Activated CD4-positive, alpha-beta memory T cell treated with anti-CD3 and anti-CD28 coated beads for 36 hours (primary cell): ENCODE measurements at regions not wholly inside any gene's neighbourhood (a gene's known extent, or its start where the extent isn't known, plus 50 kb on each side); places are given as distances from the start of the nearest gene placed in this dataset.

Experiments used
- CTCF ChIA-PET: fragments of 350-600 bp; sonication (Branson Sonifier 250); formaldehyde crosslinking; loops from one replicate; lab custom pipeline; 2021; ENCODE audit warnings: antibody characterized with exemption, inconsistent platforms; lab: Charles Lee
- POLR2A ChIA-PET: fragments of 350-600 bp; sonication (Branson Sonifier 250); formaldehyde crosslinking; loops from one replicate; lab custom pipeline; 2021; ENCODE audit warnings: antibody characterized with exemption; lab: Charles Lee
- DNase-seq: peaks from one replicate; pipeline ENCODE4 v3.0.0-alpha.2; 2020
- H3K27ac Mint-ChIP-seq: one replicate; pipeline ENCODE4 v1.8.0; 2021; ENCODE audit warnings: mixed read lengths
- H3K27me3 Mint-ChIP-seq: one replicate; pipeline ENCODE4 v1.8.0; 2021; ENCODE audit warnings: mixed read lengths
- H3K36me3 Mint-ChIP-seq: one replicate; pipeline ENCODE4 v1.8.0; 2021; ENCODE audit warnings: mixed read lengths
- H3K4me1 Mint-ChIP-seq: one replicate; pipeline ENCODE4 v1.8.0; 2021; ENCODE audit warnings: low read depth, mixed read lengths
- H3K4me3 Mint-ChIP-seq: one replicate; pipeline ENCODE4 v1.8.0; 2021; ENCODE audit warnings: mild to moderate bottlenecking, mixed read lengths
- H3K9me3 Mint-ChIP-seq: one replicate; pipeline ENCODE4 v1.8.0; 2021; ENCODE audit warnings: mixed read lengths
- intact Hi-C: fragments of 100-400 bp; cut with micrococcal nuclease; formaldehyde crosslinking; loops from one replicate; pipeline ENCODE4 v1.15.1; 2023

GRCh38 chr10:8379906-8380832 is 325.7 kb downstream of the GATA3 start:
- DNase-seq, result no peak
- no peaks in the 10 kb centered on the region for H3K9me3 Mint-ChIP-seq
- H3K4me1 Mint-ChIP-seq, result peaks cover 2% of the 10 kb centered on the region
- no peaks in the 10 kb centered on the region for H3K36me3 Mint-ChIP-seq
- intact Hi-C loops, result no loop called here
- CTCF ChIA-PET, result no interaction called here
- no peaks in the 10 kb centered on the region for H3K27me3 Mint-ChIP-seq
- H3K4me3 Mint-ChIP-seq, result no peak overlapping the region
- H3K27ac Mint-ChIP-seq, result no peak overlapping the region
- POLR2A ChIA-PET, result interaction anchor here (1.4 kb wide), 1 partner anchor 48 kb away, joined by 4 read pairs; no protein-coding TSS in a partner anchor

DNA sequence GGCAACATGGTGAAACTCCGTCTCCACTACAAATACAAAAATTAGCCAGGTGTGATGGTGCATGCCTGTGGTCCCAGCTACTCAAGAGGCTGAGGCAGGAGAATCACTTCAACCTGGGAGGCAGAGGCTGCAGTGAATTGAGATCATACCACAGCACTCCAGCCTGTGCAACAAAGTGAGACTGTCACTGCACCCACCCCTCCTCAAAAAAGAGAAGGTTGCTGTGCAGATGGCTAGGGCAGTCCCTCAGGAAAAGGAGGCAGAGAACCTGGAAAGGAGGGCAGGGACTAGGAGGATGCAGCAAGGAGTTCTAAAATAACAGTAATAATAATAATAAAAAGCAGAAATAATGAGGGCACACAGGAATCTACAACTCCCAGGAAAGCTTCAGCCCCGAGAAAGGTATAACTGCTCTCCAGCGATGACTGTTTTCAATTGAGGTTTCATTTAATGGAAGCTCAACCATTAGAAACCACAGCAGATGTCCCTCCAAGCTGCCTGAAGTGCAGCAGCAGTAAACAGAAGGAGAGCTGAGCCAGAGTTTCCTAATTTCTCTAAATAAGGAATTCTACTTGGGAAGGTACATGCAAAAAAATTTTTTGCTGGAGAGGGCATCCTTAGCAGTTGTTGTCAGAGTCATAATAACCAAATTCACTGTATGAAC is 326.5 kb downstream of the GATA3 start:
- ChIA-PET POLR2A (interaction anchor here (1.4 kb wide), 1 partner anchor 49 kb away, joined by 4 read pairs; no protein-coding TSS in a partner anchor), CTCF (no interaction called here)
- Mint-ChIP-seq H3K36me3 (no peaks in the 10 kb centered on the region), H3K4me3 (no peak overlapping the region), H3K9me3 (no peaks in the 10 kb centered on the region), H3K4me1 (no peaks in the 10 kb centered on the region), H3K27ac (no peak overlapping the region), H3K27me3 (no peaks in the 10 kb centered on the region)
- DNase-seq, result no peak
- intact Hi-C loops, result no loop called here

DNA sequence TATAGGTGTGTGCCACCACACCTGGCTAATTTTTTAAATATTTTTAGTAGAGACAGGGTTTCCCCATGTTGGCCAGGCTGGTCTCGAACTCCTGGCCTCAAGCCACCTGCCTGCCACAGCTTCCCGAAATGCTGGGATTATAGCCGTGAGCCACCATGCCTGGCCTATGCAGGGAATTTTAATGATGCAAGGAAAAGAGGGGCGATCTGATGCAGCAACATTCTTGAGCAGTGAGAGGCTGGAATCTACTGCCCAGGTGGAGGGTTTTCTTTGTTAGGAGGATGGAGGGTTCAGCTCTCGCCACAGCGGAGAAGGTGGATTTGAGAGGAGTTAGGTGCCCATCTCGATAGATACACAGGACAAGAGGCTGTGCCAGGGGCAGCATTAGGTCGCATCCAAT is 332.3 kb downstream of the GATA3 start:
- ChIA-PET POLR2A (no interaction called here), CTCF (no interaction called here)
- Mint-ChIP-seq H3K36me3 (no peaks in the 10 kb centered on the region), H3K9me3 (no peaks in the 10 kb centered on the region), H3K27me3 (no peaks in the 10 kb centered on the region), H3K4me3 (no peak overlapping the region), H3K4me1 (no peaks in the 10 kb centered on the region), H3K27ac (no peak overlapping the region)
- DNase-seq, result no peak
- intact Hi-C loops, result no loop called here

DNA sequence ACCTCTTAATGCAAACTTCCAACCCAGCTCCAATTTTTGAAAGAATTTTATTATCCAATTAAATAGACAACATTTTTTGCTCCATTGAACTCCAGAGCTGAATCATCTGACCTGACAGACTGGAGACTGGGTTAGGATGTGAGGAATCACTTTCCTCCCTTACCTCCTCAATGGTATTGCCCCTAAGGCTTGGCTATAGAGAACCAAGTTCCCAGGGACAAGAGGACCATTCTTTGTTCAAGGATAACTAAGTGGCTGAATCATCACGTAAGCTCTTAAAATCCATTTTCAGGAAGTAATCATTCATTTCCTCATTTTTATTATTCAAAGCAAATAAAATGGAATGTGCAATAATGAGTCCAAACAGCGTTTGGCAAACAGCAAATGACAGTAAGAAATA is 335.1 kb downstream of the GATA3 start:
- Mint-ChIP-seq H3K9me3 (no peaks in the 10 kb centered on the region), H3K4me1 (peaks cover 2% of the 10 kb centered on the region), H3K27ac (no peak overlapping the region), H3K4me3 (no peak overlapping the region), H3K27me3 (no peaks in the 10 kb centered on the region), H3K36me3 (no peaks in the 10 kb centered on the region)
- POLR2A ChIA-PET, result no interaction called here
- CTCF ChIA-PET, result no interaction called here
- intact Hi-C loops, result no loop called here
- no peak for DNase-seq

DNA sequence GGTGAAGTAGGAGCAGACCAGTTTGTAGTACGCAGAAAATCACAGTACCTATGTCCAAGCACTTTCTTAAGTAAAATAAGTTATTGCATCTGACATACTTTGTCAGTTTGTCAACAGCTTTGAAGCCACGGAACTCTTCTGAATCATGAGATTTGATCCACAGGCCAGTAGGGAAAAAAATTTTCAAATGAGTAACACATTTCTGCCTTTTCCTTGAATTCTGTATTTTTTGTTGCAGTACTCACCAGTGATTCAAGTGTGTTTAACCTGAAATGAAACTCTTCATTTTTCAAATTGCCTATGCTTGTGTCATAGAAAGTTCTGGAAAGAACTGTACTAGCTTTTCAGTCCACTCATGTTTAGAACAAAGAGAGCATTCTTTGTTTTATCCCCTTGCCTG is 337.7 kb downstream of the GATA3 start:
- DNase-seq, result no peak
- peaks cover 11% of the 10 kb centered on the region for H3K4me1 Mint-ChIP-seq
- intact Hi-C loops, result no loop called here
- H3K36me3 Mint-ChIP-seq, result no peaks in the 10 kb centered on the region
- CTCF ChIA-PET, result no interaction called here
- POLR2A ChIA-PET, result no interaction called here
- no peaks in the 10 kb centered on the region for H3K27me3 Mint-ChIP-seq
- no peak overlapping the region for H3K4me3 Mint-ChIP-seq
- H3K27ac Mint-ChIP-seq, result no peak overlapping the region
- no peaks in the 10 kb centered on the region for H3K9me3 Mint-ChIP-seq

DNA sequence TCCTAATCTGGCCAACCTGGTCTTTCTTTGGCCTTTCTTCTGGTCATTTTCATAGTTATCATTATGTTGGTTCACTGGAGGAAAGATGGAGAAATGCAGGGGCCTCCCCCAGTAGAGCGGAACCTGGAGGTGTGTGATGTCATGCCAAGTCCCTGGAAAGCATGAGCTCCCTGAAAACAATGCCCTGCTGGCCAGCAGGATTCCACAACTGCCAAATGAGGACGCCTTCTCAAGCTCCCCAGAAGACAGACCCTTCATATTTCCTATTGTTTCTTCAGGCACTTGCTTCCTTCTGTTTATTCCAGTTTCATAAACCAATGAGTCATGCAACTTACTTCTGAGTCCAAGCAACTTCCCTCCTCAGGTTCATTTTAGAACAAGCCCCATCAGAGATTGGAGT is 339.0 kb downstream of the GATA3 start:
- intact Hi-C loops, result no loop called here
- POLR2A ChIA-PET, result interaction anchor here (0.7 kb wide), 1 partner anchor 10 kb away, joined by 3 read pairs; no protein-coding TSS in a partner anchor
- H3K27ac Mint-ChIP-seq, result no peak overlapping the region
- no peaks in the 10 kb centered on the region for H3K36me3 Mint-ChIP-seq
- DNase-seq, result no peak
- CTCF ChIA-PET, result no interaction called here
- no peaks in the 10 kb centered on the region for H3K27me3 Mint-ChIP-seq
- peaks cover 15% of the 10 kb centered on the region for H3K4me1 Mint-ChIP-seq
- H3K9me3 Mint-ChIP-seq, result no peaks in the 10 kb centered on the region
- no peak overlapping the region for H3K4me3 Mint-ChIP-seq

DNA sequence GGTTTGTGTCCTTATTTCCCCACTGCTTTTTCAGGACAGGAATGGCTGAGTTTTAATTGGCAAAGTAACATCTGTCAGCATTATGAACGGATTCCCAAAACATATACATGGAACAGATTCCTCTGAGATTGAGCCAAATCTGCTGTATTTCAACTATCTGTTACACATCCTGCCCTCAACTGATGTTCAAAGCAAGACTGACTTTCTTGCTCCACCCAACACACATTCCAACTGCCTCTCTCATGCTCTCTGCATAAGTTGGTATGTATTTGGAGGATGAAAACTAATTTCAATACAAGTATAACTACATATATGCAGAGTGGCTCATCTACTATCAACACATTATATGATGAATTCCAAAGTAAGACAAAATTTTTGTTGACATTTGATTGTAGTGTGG is 342.2 kb downstream of the GATA3 start:
- intact Hi-C loops, result no loop called here
- H3K4me1 Mint-ChIP-seq, result peaks cover 43% of the 10 kb centered on the region
- H3K27ac Mint-ChIP-seq, result no peak overlapping the region
- no peaks in the 10 kb centered on the region for H3K36me3 Mint-ChIP-seq
- H3K9me3 Mint-ChIP-seq, result no peaks in the 10 kb centered on the region
- ChIA-PET CTCF (no interaction called here), POLR2A (no interaction called here)
- DNase-seq, result no peak
- no peak overlapping the region for H3K4me3 Mint-ChIP-seq
- no peaks in the 10 kb centered on the region for H3K27me3 Mint-ChIP-seq

DNA sequence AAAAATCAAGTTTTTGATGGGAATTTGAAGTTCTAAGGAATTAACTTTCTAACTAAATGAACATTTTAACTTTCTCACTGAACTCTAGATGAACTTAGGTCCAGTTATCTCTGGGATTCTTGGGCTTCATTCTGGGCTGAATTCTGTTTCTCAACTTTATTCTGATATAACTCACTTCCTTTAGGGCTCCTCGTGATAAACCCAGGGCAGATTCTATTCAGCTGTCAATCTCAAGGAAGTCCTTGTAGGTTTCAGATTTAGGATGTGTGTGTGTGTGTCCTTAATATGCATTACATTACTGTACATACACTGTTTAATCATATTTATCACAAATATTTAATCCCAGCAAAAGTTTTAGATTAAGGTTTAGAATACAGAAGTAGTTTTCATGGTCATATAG is 344.3 kb downstream of the GATA3 start:
- Mint-ChIP-seq H3K9me3 (no peaks in the 10 kb centered on the region), H3K27me3 (no peaks in the 10 kb centered on the region), H3K27ac (no peak overlapping the region), H3K4me3 (no peak overlapping the region), H3K36me3 (no peaks in the 10 kb centered on the region), H3K4me1 (peaks cover 62% of the 10 kb centered on the region)
- ChIA-PET CTCF (interaction anchor here (0.6 kb wide), 1 partner anchor 145 kb away, joined by 3 read pairs; no protein-coding TSS in a partner anchor), POLR2A (no interaction called here)
- intact Hi-C loops, result no loop called here
- DNase-seq, result no peak

DNA sequence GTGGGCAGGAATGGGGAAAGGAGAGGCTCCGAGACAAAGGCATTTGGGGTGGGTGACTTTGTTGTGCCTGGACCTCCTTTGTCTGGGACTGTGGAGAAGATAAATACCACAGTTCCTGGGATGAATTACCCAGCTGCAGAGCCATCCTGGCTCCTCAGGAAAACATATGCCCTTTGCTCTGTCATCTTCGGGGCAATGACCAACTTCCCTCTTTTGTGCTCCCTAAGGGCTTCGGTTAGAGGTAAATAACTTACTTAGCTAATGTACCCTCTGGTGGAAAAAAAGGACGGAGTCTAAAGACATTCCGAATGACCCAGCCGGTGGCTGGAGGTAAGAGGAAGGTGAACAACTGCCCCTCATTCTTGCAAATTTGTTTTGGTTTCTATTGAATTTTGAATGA is 345.7 kb downstream of the GATA3 start:
- no peak overlapping the region for H3K4me3 Mint-ChIP-seq
- H3K27me3 Mint-ChIP-seq, result no peaks in the 10 kb centered on the region
- CTCF ChIA-PET, result interaction anchor here (1.0 kb wide), 1 partner anchor 75 kb away, joined by 3 read pairs; no protein-coding TSS in a partner anchor
- H3K27ac Mint-ChIP-seq, result peak overlapping the region; percentile 14
- H3K9me3 Mint-ChIP-seq, result no peaks in the 10 kb centered on the region
- intact Hi-C loops, result loop anchor here (5.0 to 10.0 kb wide), 2 partner anchors 177 to 595 kb away; no protein-coding TSS in a partner anchor
- DNase-seq, result no peak
- POLR2A ChIA-PET, result interaction anchor here (1.1 kb wide), 1 partner anchor 16 kb away, joined by 3 read pairs; no protein-coding TSS in a partner anchor
- no peaks in the 10 kb centered on the region for H3K36me3 Mint-ChIP-seq
- H3K4me1 Mint-ChIP-seq, result peaks cover 73% of the 10 kb centered on the region

DNA sequence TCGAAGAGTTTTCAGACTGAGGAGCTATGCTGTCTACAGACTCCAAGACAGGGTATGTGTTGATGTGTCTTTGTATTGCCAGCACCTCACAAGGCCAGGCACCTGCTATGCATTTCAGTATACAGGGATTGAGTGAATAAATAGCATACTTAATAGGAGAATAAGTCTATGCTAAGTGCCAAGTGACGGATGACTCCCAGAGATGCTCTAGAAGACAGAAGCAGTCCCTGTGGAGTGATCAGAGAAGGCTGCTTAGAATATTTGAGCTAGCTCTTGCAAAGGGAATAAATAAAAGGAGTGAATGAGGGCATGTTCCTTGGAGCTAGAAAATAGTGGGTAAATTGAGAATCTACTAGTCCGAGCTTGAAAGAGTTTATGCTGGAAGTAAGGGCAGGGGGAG is 346.4 kb downstream of the GATA3 start:
- Mint-ChIP-seq H3K27me3 (no peaks in the 10 kb centered on the region), H3K36me3 (no peaks in the 10 kb centered on the region), H3K4me1 (peaks cover 79% of the 10 kb centered on the region), H3K4me3 (no peak overlapping the region), H3K27ac (no peak overlapping the region), H3K9me3 (no peaks in the 10 kb centered on the region)
- DNase-seq, result no peak
- POLR2A ChIA-PET, result interaction anchor here (0.6 to 1.1 kb wide), 2 partner anchors 16 to 75 kb away, joined by 3 read pairs; no protein-coding TSS in a partner anchor
- CTCF ChIA-PET, result interaction anchor here (1.0 kb wide), 1 partner anchor 76 kb away, joined by 3 read pairs; no protein-coding TSS in a partner anchor
- intact Hi-C loops, result loop anchor here (5.0 to 10.0 kb wide), 2 partner anchors 176 to 594 kb away; no protein-coding TSS in a partner anchor

- H3K36me3 Mint-ChIP-seq, result no peaks in the 10 kb centered on the region
Measured at GRCh38 chr10:8401531-8401930, 347.0 kb downstream of the GATA3 start.

More at GRCh38 chr10:8401531-8401930, 347.0 kb downstream of the GATA3 start:
- intact Hi-C loops, result loop anchor here (5.0 to 10.0 kb wide), 2 partner anchors 176 to 593 kb away; no protein-coding TSS in a partner anchor
- no peaks in the 10 kb centered on the region for H3K9me3 Mint-ChIP-seq
- peak overlapping the region; percentile 89 for H3K27ac Mint-ChIP-seq
- no peak overlapping the region for H3K4me3 Mint-ChIP-seq
- no peak for DNase-seq
- POLR2A ChIA-PET, result interaction anchor here (1.2 to 1.7 kb wide), 5 partner anchors 15 to 342 kb away, joined by 4 to 11 read pairs (median 4); no protein-coding TSS in a partner anchor
- CTCF ChIA-PET, result interaction anchor here (1.1 to 2.0 kb wide), 2 partner anchors 35 to 76 kb away, joined by 3 to 4 read pairs; no protein-coding TSS in a partner anchor
- H3K27me3 Mint-ChIP-seq, result no peaks in the 10 kb centered on the region
- peaks cover 82% of the 10 kb centered on the region for H3K4me1 Mint-ChIP-seq
